Psoas muscle (tissue), 7 donors: ENCODE measurements at regions not wholly inside any gene's neighbourhood (a gene's known extent, or its start where the extent isn't known, plus 50 kb on each side); places are given as distances from the start of the nearest gene placed in this dataset.

Source experiments
- ATAC-seq, 4 donors: fragments of 200-7000 bp; cut with Tn5 transposase; one replicate each; pipeline ENCODE4 v1.9.1; 2020; ENCODE audit warnings: moderate library complexity in 3 of 4, mild to moderate bottlenecking in 2 of 4
- DNase-seq, 2 donors: peaks; one replicate each; pipeline ENCODE4 v3.0.0-alpha.2; 2020
- H3K27ac ChIP-seq: fragments of 200-600 bp; one replicate; pipeline ENCODE4 v1.8.0; 2022
- H3K27me3 ChIP-seq, 3 donors: fragments of 200-600 bp in 1 of 3; one replicate each; pipeline versions ENCODE4 v1.6.1 to v1.8.0; 2013 to 2022; ENCODE audit warnings: low read length in 2 of 3, mild to moderate bottlenecking in 2 of 3, moderate library complexity in 1 of 3; ENCODE audit not compliant: insufficient read depth in 3 of 3
- H3K36me3 ChIP-seq, 2 donors: fragments of 200-600 bp in 1 of 2; one replicate each; pipeline versions ENCODE4 v1.6.1 to v1.8.0; 2013 to 2022; ENCODE audit warnings: low read depth in 1 of 2, mild to moderate bottlenecking in 1 of 2, moderate library complexity in 1 of 2; ENCODE audit not compliant: insufficient read depth in 1 of 2
- H3K4me1 ChIP-seq: fragments of 200-600 bp; one replicate; pipeline ENCODE4 v1.8.0; 2022
- H3K4me3 ChIP-seq: fragments of 200-600 bp; one replicate; pipeline ENCODE4 v1.8.0; 2022; ENCODE audit warnings: mild to moderate bottlenecking
- H3K9me3 ChIP-seq: fragments of 200-600 bp; one replicate; pipeline ENCODE4 v1.8.0; 2022
- WGBS, 3 donors: extraction: QIAGEN DNeasy Blood & Tissue Kit; methylation state at CpG; one replicate each; pipeline versions ENCODE4 v1.1.6 to v1.1.7; 2013; 5-methylcytosine and 5-hydroxymethylcytosine counted together
- intact Hi-C, 2 donors: fragments of 100-400 bp; cut with DNase I; formaldehyde crosslinking; loops; one replicate each; pipeline versions ENCODE4 v1.11.0 to v1.14.2; 2022
- TF ChIP-seq, protein P1 (sequence below): fragments of 200-600 bp; IDR thresholded peaks from one replicate; pipeline ENCODE4 v1.8.0; 2022; ENCODE audit warnings: antibody characterized with exemption
- donor health status: healthy with polysubstance abuse.
- donor health status: DM: no; HTN: no; CAD: no; lungs with moderate emphysema.
- donor health status: Bipolar disorder and iron deficiency.
- donor health status: healthy.
- donor health status: DM: yes; HTN: yes; CAD: no.
- donor health status: DM: no; HTN: no; CAD: no.
- donor health status: DM: yes; HTN: yes; CAD: no.

DNA sequence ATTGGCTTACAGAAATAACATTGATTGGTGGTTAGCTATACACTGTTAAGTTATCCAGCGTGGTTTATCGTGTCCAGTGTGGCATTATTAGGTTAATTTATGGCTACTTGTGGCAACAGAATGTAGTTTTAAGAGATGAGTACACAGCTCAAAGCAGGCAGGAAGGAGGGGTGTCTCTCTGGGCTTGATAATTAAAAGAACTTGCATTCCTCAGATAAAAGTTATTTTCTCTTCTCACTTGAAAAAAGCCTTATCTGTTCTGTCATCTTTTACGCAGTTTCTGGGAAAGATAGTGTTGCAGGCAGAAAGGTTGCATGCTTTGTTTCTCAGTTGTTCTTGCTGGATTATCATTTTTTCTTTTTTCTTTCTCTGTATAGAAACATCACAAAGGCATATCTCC is 154.4 kb upstream of the COL3A1 start:
- intact Hi-C loops, result no loop called here
- H3K36me3 ChIP-seq, result no peaks in the 10 kb centered on the region
- TF ChIP-seq, protein P1, sequence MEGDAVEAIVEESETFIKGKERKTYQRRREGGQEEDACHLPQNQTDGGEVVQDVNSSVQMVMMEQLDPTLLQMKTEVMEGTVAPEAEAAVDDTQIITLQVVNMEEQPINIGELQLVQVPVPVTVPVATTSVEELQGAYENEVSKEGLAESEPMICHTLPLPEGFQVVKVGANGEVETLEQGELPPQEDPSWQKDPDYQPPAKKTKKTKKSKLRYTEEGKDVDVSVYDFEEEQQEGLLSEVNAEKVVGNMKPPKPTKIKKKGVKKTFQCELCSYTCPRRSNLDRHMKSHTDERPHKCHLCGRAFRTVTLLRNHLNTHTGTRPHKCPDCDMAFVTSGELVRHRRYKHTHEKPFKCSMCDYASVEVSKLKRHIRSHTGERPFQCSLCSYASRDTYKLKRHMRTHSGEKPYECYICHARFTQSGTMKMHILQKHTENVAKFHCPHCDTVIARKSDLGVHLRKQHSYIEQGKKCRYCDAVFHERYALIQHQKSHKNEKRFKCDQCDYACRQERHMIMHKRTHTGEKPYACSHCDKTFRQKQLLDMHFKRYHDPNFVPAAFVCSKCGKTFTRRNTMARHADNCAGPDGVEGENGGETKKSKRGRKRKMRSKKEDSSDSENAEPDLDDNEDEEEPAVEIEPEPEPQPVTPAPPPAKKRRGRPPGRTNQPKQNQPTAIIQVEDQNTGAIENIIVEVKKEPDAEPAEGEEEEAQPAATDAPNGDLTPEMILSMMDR, result no peak

DNA sequence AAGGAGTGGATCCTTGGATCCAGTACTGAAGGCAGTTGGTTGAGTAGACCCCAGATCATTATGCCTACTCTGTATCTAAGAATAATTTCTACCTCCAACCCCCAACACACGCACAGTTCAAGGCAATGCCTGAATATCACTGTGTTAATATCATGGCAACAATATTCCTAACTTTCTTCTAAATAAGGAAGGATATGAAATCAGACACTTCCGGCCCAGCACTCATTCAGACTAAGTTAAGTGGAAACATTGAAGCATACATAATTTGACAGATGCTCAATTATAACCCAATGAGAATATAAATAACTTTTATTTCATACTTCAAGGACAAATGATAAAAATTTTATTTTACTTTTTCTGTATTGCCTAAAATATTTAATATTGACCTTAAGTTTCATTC is 153.6 kb upstream of the COL3A1 start:
- Histone ChIP-seq H3K36me3 (no peaks in the 10 kb centered on the region), H3K4me1 (no peaks in the 10 kb centered on the region), H3K9me3 (peaks cover 7% of the 10 kb centered on the region), H3K4me3 (no peak overlapping the region), H3K27me3 (no peaks in the 10 kb centered on the region), H3K27ac (no peak overlapping the region)
- intact Hi-C loops, result no loop called here
- DNase-seq (no peak), ATAC-seq (no peak)
- 78 to 83% (median 80%) methylated on average over 2 of the region's 2 CpGs for WGBS, 3 donors
- TF ChIP-seq, protein P1, result no peak

More for the DNA sequence above, 154.4 kb upstream of the COL3A1 start:
- DNase-seq (no peak), ATAC-seq (no peak)
- Histone ChIP-seq H3K9me3 (peaks cover 7% of the 10 kb centered on the region), H3K4me3 (no peak overlapping the region), H3K27me3 (no peaks in the 10 kb centered on the region), H3K4me1 (no peaks in the 10 kb centered on the region), H3K27ac (no peak overlapping the region)
- WGBS, 3 donors, result 48 to 56% (median 52%) methylated on average over 3 of the region's 3 CpGs

GRCh38 chr2:188824125-188824524 is 150.0 kb upstream of the COL3A1 start:
- Histone ChIP-seq H3K27ac (no peak overlapping the region), H3K4me1 (no peaks in the 10 kb centered on the region), H3K9me3 (peaks cover 7% of the 10 kb centered on the region), H3K36me3 (no peaks in the 10 kb centered on the region), H3K4me3 (no peak overlapping the region), H3K27me3 (no peaks in the 10 kb centered on the region)
- ATAC-seq, result no peak
- intact Hi-C loops, result no loop called here
- TF ChIP-seq, protein P1, result no peak
- 31 to 36% (median 34%) methylated on average over 2 of the region's 2 CpGs for WGBS, 3 donors
- DNase-seq, result no peak

DNA sequence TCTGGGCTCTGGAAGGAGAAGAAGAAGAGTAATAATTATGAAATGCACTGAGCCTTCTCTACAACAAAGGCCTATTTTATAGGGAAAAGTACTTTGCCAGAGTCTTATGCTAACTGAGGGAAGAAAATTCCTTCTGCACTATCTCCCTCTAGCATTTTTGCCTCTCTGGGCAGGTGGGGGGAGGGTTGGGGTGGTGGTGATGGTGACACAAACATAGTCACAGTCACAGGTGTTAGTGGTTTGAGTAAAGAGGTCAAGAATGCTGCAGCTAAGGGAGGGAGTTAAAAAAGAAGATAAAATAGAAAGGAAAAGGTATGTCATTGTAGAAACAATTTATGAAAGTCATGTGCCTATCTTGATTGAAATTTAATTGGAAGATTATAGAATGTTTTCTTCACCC is 140.8 kb upstream of the COL3A1 start:
- Histone ChIP-seq H3K36me3 (no peaks in the 10 kb centered on the region), H3K4me3 (no peak overlapping the region), H3K27me3 (peaks cover 0 to 3% (median 0%) of the 10 kb centered on the region in 3 donors), H3K9me3 (no peaks in the 10 kb centered on the region), H3K4me1 (no peaks in the 10 kb centered on the region), H3K27ac (no peak overlapping the region)
- DNase-seq, result no peak
- ATAC-seq, result no peak
- intact Hi-C loops, result no loop called here
- TF ChIP-seq, protein P1, result no peak

DNA sequence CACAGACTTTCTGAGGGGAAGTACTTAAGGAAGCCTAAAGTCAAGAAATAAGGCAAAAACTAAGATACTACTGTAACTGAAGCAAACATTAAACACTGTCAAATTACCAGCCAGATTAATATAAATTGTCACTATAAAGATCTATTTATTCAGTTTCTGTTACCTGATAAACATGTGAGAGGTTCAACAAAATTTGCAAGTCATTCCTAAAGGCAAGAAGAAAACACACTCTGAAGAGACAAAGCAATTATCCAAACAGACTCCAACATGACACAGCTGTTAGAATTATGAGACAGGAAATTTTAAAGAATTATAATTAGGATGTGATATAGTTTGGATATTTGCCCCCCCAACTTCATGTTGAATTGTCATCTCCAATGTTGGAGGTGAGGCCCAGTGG is 140.4 kb upstream of the COL3A1 start:
- intact Hi-C loops, result no loop called here
- H3K4me3 ChIP-seq, result no peak overlapping the region
- TF ChIP-seq, protein P1, result no peak
- peaks cover 0 to 3% (median 0%) of the 10 kb centered on the region in 3 donors for H3K27me3 ChIP-seq
- no peaks in the 10 kb centered on the region for H3K36me3 ChIP-seq
- no peak overlapping the region for H3K27ac ChIP-seq
- H3K4me1 ChIP-seq, result no peaks in the 10 kb centered on the region
- DNase-seq (no peak), ATAC-seq (no peak)
- H3K9me3 ChIP-seq, result no peaks in the 10 kb centered on the region
